Mesothelial cell of epicardium (in vitro differentiated cells): ENCODE measurements at regions not wholly inside any gene's neighbourhood (a gene's known extent, or its start where the extent isn't known, plus 50 kb on each side); places are given as distances from the start of the nearest gene placed in this dataset.

Source experiments
- DNase-seq, 2 experiments: peaks; one replicate each; pipeline ENCODE4 v3.0.0; 2021; ENCODE audit warnings: low spot score in 2 of 2; ENCODE audit not compliant: unreplicated experiment in 2 of 2
- H3K27ac Mint-ChIP-seq: 2 replicates; pipeline ENCODE4 v1.8.0; 2021; ENCODE audit warnings: mixed read lengths
- H3K27me3 Mint-ChIP-seq: 2 replicates; pipeline ENCODE4 v1.8.0; 2021; ENCODE audit warnings: low read depth, mixed read lengths
- H3K36me3 Mint-ChIP-seq: 2 replicates; pipeline ENCODE4 v1.8.0; 2021; ENCODE audit warnings: mixed read lengths
- H3K4me1 Mint-ChIP-seq: 2 replicates; pipeline ENCODE4 v1.8.0; 2021; ENCODE audit warnings: mixed read lengths
- H3K4me3 Mint-ChIP-seq: 2 replicates; pipeline ENCODE4 v1.8.0; 2021; ENCODE audit warnings: mild to moderate bottlenecking, moderate library complexity, mixed read lengths
- H3K9me3 Mint-ChIP-seq: 2 replicates; pipeline ENCODE4 v1.8.0; 2021; ENCODE audit warnings: mixed read lengths
- TF ChIP-seq, protein P1 (sequence below): fragments of 200-600 bp; sonication (generic); IDR thresholded peaks from one replicate; pipeline ENCODE4 v1.5.0; 2021; ENCODE audit warnings: antibody characterized with exemption; ENCODE audit not compliant: unreplicated experiment

DNA sequence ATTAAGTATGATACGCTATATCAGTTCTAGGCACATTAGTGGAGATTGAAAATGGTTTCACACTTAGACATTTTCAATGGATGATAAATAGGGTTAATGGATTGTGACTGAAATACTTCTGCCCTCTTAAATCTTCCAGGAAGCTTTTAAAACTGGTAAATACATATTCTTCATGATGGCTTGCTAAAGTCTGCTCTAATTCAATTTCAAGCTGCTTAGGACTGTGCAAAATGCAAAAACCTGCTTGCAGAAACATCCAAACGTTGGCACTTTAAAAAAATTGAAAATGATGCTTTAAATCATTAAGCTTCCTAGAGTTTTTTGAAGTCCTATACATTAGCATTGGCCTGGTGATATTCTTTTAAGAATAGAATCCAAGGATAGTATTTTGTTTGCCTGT is 214.8 kb upstream of the FSHR start:
- no peak overlapping the region for H3K27ac Mint-ChIP-seq
- DNase-seq, result no peak
- H3K27me3 Mint-ChIP-seq, result no peaks in the 10 kb centered on the region
- peaks cover 4% of the 10 kb centered on the region for H3K9me3 Mint-ChIP-seq
- H3K4me1 Mint-ChIP-seq, result no peaks in the 10 kb centered on the region
- no peak overlapping the region for H3K4me3 Mint-ChIP-seq
- TF ChIP-seq, protein P1, sequence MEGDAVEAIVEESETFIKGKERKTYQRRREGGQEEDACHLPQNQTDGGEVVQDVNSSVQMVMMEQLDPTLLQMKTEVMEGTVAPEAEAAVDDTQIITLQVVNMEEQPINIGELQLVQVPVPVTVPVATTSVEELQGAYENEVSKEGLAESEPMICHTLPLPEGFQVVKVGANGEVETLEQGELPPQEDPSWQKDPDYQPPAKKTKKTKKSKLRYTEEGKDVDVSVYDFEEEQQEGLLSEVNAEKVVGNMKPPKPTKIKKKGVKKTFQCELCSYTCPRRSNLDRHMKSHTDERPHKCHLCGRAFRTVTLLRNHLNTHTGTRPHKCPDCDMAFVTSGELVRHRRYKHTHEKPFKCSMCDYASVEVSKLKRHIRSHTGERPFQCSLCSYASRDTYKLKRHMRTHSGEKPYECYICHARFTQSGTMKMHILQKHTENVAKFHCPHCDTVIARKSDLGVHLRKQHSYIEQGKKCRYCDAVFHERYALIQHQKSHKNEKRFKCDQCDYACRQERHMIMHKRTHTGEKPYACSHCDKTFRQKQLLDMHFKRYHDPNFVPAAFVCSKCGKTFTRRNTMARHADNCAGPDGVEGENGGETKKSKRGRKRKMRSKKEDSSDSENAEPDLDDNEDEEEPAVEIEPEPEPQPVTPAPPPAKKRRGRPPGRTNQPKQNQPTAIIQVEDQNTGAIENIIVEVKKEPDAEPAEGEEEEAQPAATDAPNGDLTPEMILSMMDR, result no peak
- H3K36me3 Mint-ChIP-seq, result no peaks in the 10 kb centered on the region

DNA sequence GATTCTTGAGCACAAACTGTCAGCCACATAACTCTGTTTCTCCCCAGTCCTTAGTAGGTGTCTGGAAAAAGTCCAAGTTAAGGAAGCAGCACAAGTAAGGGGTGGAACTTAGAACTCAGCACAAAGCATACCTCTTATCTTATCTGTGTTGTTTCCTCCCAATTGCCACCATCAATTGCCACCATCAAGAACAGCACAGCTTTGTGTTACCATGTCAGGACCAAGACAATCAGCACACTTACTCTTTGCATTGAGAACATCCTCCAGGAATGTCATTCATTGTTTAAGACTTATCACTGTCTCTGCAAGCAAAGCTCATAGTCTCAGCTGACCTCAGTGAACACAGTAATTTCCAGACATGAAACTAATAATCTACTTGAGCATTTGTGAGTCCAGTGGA is 212.7 kb upstream of the FSHR start:
- Mint-ChIP-seq H3K4me3 (no peak overlapping the region), H3K4me1 (no peaks in the 10 kb centered on the region), H3K27ac (no peak overlapping the region)

DNA sequence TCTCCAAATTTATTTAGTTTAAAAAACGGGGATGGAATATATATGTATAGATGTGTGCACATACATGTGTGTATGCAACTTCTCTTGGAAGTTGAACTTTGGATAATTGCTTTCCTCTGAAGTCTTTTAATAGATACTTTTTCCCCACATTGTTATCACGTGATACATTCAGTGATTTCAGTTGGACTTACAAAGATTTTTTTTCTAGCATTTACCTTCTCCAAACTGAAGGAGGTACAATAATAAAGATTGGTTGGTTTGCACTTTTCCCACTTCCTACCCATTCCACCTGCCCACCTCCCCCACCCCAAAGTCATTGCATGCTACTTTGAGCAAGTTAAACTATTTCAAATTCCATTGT is 206.1 kb upstream of the FSHR start:
- DNase-seq, result no peak
- Mint-ChIP-seq H3K4me3 (no peak overlapping the region), H3K27me3 (no peaks in the 10 kb centered on the region), H3K4me1 (no peaks in the 10 kb centered on the region), H3K36me3 (no peaks in the 10 kb centered on the region), H3K27ac (no peak overlapping the region), H3K9me3 (peaks cover 14% of the 10 kb centered on the region)
- TF ChIP-seq, protein P1, result no peak

More for the DNA sequence above, 212.7 kb upstream of the FSHR start:
- H3K9me3 Mint-ChIP-seq, result peaks cover 10% of the 10 kb centered on the region
- H3K36me3 Mint-ChIP-seq, result no peaks in the 10 kb centered on the region
- no peak for DNase-seq
- TF ChIP-seq, protein P1, result no peak
- H3K27me3 Mint-ChIP-seq, result no peaks in the 10 kb centered on the region

DNA sequence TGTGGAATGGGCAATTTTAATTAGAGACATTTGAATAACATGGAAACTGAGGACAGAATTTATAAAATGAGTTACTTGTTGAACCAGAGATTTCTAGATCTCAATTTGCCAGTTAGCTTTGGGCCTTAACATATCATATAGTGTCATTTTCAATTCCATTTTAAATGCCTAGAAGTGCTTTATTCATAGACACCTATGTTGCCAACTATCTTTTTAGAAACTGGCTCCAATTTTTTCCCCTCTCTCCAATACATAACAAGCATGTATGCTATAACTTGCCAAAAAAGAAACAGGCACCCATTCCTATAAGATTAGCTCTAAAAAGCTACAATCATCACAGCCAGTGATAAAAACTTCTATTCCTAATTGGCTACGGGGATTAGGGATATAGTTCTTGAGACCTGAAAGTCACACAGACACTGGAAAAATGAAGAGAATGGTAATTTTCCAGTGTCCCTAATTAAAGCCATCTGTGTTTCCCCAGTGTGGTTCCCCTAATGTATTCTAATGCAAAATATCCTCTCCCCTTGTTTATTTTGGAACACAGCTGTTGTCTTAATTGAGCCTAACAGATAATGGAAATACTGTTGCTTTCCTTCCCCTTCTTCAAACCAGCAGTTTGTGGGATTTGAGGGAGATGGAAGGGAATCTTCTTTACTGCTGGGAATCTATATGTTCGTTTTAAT is 205.5 kb upstream of the FSHR start:
- Mint-ChIP-seq H3K27ac (no peak overlapping the region), H3K36me3 (no peaks in the 10 kb centered on the region), H3K4me1 (no peaks in the 10 kb centered on the region), H3K27me3 (no peaks in the 10 kb centered on the region), H3K4me3 (no peak overlapping the region), H3K9me3 (peaks cover 14% of the 10 kb centered on the region)
- DNase-seq, result no peak
- TF ChIP-seq, protein P1, result no peak

DNA sequence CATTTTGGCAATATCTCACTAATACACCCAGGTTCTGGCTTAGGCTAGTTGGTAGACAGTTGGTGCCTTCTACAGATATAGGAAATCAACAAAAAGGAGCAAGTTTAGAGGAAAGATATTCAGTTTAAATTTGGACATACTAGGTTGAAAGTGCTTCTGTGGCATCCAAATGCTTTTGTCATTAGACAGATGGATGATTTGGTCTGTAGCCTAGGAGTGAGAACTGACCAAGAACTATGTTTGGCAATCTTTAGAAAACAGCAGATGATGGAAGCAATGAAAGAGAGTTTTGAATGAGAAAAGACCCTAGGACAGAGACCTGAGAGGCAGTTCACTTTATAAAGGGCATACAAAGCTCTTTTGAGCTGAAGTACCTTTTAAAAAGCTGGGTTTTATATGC is 201.3 kb upstream of the FSHR start:
- Mint-ChIP-seq H3K27me3 (no peaks in the 10 kb centered on the region), H3K9me3 (no peaks in the 10 kb centered on the region), H3K36me3 (no peaks in the 10 kb centered on the region), H3K27ac (no peak overlapping the region), H3K4me3 (no peak overlapping the region), H3K4me1 (no peaks in the 10 kb centered on the region)
- DNase-seq, result no peak
- TF ChIP-seq, protein P1, result no peak

DNA sequence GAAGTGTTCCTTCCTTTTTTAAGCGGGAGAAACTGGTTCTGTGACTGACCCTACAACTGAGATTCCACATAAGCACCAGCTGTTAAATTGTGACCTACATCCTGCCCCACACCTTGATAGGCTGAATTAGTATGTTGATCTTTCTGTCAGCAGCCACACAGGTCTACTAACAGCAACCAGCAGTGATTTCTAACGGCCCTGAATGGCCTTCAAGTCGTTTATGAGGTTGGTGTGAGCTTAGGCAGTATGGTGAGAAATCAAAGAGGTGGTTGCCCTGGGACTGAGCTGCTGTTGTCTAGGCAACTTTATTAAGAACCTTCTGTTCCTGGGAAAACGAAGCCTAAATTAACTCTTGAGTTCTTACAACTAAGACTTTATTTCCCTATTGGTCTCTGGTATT is 197.2 kb upstream of the FSHR start:
- Mint-ChIP-seq H3K4me1 (no peaks in the 10 kb centered on the region), H3K27ac (no peak overlapping the region), H3K4me3 (no peak overlapping the region), H3K9me3 (peaks cover 12% of the 10 kb centered on the region), H3K27me3 (no peaks in the 10 kb centered on the region), H3K36me3 (no peaks in the 10 kb centered on the region)
- DNase-seq, result no peak
- TF ChIP-seq, protein P1, result no peak
